ENCODE measurements at regions not wholly inside any gene's neighbourhood (a gene's known extent, or its start where the extent isn't known, plus 50 kb on each side); places are given as distances from the start of the nearest gene placed in this dataset.

- DNase-seq, result peak; percentile 29
These were observed 85.2 kb upstream of the VAV3 start for GRCh38 chr1:108050158-108050557.

GRCh38 chr1:108049178-108049819 is 84.3 kb upstream of the VAV3 start:
- DNase-seq, result peak; percentile 53

GRCh38 chr1:108048301-108049177 is 83.6 kb upstream of the VAV3 start:
- no peak for DNase-seq

GRCh38 chr1:108047085-108047484 is 82.1 kb upstream of the VAV3 start:
- no peak for DNase-seq

DNA sequence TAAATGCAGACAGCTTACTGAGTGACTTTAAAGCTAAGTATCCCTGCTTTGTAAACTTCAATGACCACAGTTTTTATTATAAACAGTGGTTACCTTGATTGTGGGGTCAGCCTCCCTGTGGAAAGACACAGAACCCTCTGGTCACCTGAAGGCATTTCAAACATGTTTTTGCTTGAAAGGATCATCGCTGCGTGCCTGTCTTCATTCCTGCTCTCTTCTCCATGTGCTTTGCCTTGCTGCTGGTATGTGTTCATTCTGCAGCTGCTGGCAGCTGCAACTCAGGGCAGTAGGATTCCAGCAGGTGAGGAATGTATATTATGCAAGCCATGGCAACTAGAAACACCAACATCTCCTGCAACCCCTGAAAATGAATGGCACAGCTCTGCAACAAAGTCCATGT is 81.0 kb upstream of the VAV3 start:
- no peak for DNase-seq

GRCh38 chr1:108045460-108045859 is 80.5 kb upstream of the VAV3 start:
- peak; percentile 11 for DNase-seq

DNA sequence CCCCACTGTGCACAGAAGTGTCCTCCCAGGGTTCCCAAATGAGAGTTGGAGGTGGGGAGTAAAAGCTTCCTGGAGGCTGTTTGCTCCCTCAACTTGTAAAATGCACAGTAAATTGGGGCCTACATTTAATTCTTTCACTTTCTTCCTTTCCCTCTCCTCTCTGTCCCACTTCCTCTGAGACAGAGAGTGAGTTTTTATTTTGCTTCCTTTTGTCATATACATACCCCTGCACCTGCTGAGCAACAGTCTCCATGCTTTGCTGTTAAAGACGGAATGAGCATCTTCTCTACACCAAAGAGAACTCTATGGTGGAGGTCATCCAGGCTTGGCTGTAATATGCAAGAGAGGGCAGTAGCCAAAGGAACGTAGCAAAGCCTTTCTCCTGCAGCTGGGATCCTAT is 79.3 kb upstream of the VAV3 start:
- DNase-seq, result no peak

DNA sequence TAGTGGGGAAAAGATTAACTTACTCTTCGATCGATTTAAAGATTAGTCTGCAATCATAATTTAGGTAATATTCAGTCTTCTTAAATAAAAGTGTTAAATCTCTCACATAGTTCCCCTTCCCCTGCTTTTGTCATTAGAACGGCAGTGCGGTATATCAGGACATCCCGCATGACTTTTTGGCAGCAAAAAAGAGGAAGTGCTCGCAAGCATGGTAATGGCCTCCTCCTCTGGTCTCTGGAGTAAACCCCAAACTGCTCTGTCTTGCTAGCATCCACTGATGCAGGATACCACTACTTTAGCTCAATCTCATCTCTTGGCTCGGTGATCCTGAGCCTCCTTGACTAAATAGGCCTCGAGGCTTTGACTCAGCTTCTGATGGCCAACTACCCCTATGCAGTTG is 78.7 kb upstream of the VAV3 start:
- DNase-seq, result peak; percentile 46

GRCh38 chr1:108042610-108043009 is 77.6 kb upstream of the VAV3 start:
- no peak for DNase-seq

DNA sequence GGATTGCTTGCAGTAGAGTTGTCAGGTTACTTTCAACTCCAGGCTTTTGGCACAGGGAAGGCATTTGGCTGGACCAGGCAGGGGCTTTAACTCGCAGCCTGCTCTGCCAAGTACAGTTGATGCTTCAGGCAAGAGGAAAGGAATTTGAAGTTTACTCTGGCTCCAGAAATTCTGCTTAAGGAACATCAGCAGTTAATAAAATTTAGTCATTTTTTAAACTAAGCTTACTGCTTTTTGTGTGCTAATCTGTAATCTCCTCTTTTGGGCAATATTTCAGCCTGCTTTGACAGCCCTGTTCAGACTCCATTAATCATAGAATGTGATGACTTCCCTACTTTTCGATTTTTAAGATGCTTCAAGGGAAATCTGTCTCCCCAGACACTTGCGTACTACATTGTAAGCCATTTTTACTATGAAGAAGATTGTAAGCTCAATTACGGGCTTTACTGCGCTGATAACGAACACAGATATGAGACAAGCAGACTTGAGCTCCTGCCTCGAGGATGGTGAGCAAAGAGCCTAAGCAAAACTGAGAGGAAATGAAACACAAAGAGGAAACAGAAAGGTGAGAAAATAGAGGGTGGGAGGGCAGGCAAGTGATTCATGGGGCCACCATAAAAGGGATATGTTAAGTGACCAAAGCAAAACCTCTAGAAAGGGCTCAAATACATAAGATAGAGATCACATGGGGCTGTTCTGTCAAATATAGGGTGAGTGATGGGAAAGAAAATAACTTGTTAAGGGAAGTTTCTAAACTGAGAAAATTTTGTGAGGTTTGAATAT is 76.6 kb upstream of the VAV3 start:
- no peak for DNase-seq

DNA sequence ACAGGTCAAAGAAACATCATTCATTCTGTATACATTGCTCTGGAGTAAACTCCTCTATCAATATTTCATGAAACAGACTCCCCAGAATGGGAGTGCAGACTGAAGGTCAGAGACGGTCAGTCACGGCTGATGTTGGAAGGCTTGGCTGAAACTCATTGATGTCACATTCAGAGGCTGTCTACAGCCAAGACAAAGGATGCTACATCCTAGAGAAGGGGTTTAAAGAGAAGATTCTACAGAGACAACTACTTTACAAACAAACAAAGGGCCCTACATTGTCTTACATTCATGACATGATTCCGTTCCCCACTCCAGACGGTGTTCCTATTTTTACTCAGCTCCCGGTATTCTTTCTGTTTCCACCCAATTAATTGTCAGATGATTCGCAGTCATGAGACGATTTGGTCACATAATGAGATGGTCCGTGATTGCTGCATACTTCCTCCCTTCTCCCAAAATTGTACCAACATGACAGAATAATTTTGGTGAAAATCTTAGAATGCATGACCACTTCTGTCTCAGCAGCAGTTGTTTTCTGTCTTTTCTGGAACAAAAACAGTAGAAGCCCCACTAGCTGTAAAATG is 73.8 kb upstream of the VAV3 start:
- no peak for DNase-seq

DNA sequence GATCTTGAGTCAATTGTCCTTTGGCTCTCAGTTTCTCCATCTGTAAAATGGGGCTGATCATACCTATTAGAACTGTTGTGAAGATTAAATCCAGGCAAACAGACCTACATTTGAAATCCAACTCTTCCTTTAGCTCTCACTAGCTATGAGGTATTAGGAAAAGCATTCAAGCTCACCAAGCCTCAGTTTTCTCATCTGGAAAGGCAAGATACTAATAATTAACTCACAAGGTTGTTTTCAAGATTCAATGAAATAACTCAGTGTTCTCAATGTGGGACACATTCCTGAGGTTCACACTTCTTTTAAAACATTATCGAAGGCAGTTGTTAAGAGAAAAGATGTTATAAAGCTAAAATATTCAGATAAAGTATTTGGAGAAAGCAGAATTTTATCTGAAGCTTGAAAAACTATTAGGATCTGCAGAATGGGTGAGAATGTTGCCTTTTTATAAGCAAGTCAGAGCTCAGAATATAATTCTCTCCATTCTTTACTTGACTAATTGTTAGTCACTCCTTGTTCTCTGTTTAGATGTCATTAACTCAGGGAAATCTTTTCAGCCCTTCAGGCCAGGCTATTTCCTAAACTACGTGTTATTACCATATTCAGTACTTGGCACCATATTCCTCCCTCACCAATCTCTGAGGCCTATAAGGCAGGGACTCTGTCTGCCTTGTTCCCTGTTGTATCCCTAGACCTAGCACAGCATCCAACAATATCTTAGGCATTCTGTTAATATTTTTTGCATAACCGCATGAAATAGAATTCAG is 72.0 kb upstream of the VAV3 start:
- no peak for DNase-seq

DNA sequence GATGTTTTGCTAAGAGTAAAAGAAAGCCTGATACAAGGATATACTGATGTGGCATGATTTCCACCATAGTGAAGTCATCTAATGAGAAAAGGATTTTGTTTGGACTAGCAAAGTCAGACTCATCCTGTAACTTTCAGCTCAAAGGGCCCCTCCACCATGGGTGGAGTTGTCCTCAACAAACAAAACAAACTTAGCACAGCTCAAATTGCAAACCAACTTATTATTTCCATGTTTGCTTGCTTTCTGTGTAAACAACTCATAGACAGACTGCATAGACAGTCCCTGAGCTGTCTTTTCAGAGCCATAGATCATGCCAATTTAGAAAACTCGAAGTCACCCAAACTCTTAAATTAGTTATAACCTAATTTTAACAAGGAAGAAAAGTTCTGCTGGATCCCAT is 69.4 kb upstream of the VAV3 start:
- DNase-seq, result no peak

DNA sequence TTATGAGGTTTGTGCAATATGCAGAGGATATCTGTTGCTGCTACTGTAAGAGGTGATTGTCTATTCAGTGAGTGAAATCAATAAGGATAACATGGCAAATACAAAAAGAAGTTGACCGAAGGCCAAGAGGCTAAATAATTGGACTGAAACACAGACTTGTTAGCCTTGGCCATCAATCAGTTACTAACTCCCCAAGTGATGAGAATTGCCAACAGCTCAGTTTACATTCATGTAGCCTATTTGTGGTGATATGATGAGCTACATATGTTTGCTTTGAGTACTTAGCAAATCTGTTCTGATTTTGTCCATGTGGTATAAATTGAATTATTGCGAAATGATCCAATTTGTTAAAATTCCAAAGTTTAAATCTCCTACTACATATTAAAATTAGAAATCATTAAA is 68.6 kb upstream of the VAV3 start:
- no peak for DNase-seq

GRCh38 chr1:108028841-108029388 is 63.9 kb upstream of the VAV3 start:
- no peak for DNase-seq

DNA sequence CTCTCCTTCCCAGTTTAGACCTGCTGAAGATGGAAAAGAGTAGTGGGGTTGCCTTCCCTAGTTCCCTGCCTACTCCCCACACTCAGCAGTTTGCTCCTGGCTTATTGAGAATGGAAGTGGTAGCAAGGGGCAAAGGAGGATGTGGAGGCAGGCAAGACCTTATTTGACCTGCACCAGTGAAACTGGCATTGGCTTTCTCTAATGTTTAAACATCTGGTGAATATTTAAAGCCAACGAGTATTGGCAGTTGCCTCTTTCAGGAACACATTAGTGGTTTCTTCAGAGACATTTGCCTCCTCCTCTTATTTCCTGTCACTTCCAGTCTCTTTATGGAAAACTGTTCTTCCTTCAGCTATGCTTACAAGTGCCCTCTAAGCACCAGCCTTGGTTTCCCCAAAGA is 62.4 kb upstream of the VAV3 start:
- no peak for DNase-seq

GRCh38 chr1:108017698-108018097 is 52.7 kb upstream of the VAV3 start:
- no peak for DNase-seq

DNA sequence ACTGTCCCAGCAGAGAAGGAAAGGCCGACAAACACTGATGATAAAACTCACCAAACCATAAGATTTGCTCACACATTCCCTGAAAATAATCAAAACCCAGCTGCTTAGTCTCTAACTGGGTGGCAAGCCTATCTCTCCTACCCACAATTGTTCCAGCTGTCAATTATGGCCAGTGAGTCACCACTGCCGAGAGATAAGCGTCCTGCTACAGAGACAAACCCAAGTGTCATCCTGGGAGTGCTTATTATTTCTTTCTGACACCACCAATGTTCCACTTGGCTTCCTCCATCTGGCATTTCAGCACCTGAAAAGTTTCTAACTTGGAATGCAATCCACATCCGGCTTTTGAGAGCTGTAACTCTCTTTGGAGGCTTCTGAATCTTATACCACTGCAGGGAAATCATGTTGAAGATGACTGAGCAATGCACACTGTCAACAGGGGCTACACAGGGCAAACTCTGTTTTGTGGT is 51.5 kb upstream of the VAV3 start:
- peak; percentile 97 for DNase-seq

Measured in hematopoietic multipotent progenitor cell treated with erythropoietin and hydrocortisone succinate and interleukin-3 and kit ligand, for 8 days (in vitro differentiated cells).